IPS-15b (cell line): ENCODE measurements at regions not wholly inside any gene's neighbourhood (a gene's known extent, or its start where the extent isn't known, plus 50 kb on each side); places are given as distances from the start of the nearest gene placed in this dataset.
"Not testable (repeated sequence)": the region's sequence is repeated elsewhere in the genome, so short reads cannot be mapped to it uniquely, and the experiment has no call there.

ENCODE experiments used
- H3K27me3 ChIP-seq: one replicate; pipeline ENCODE4 v1.6.1; 2013; ENCODE audit warnings: low read length; ENCODE audit not compliant: control insufficient read depth, insufficient read depth
- H3K36me3 ChIP-seq: one replicate; pipeline ENCODE4 v1.6.1; 2013; ENCODE audit warnings: low read length; ENCODE audit not compliant: control insufficient read depth, insufficient read depth
- H3K4me1 ChIP-seq: one replicate; pipeline ENCODE4 v1.6.1; 2013; ENCODE audit warnings: mild to moderate bottlenecking, low read length; ENCODE audit not compliant: control insufficient read depth, insufficient read depth
- H3K4me3 ChIP-seq: one replicate; pipeline ENCODE4 v1.5.1; 2013; ENCODE audit warnings: low read depth, low read length
- H3K9ac ChIP-seq: one replicate; pipeline ENCODE4 v1.6.1; 2013; ENCODE audit warnings: low read depth, mild to moderate bottlenecking, low read length
- H3K9me3 ChIP-seq: one replicate; pipeline ENCODE4 v1.6.1; 2013; ENCODE audit warnings: mild to moderate bottlenecking, low read length; ENCODE audit not compliant: control insufficient read depth, insufficient read depth

GRCh38 chr1:73331726-73332125 is 866.2 kb downstream of the LRRIQ3 start:
- Histone ChIP-seq H3K4me3 (no peak overlapping the region), H3K36me3 (no peaks in the 10 kb centered on the region), H3K4me1 (no peaks in the 10 kb centered on the region), H3K9ac (no peak overlapping the region), H3K9me3 (no peaks in the 10 kb centered on the region), H3K27me3 (no peaks in the 10 kb centered on the region)

- H3K9me3 ChIP-seq, result no peaks in the 10 kb centered on the region
- H3K4me1 ChIP-seq, result no peaks in the 10 kb centered on the region
- H3K36me3 ChIP-seq, result no peaks in the 10 kb centered on the region
- no peaks in the 10 kb centered on the region for H3K27me3 ChIP-seq
- H3K9ac ChIP-seq, result no peak overlapping the region
- H3K4me3 ChIP-seq, result no peak overlapping the region
Observed at GRCh38 chr1:73327998-73328397, 870.0 kb downstream of the LRRIQ3 start.

DNA sequence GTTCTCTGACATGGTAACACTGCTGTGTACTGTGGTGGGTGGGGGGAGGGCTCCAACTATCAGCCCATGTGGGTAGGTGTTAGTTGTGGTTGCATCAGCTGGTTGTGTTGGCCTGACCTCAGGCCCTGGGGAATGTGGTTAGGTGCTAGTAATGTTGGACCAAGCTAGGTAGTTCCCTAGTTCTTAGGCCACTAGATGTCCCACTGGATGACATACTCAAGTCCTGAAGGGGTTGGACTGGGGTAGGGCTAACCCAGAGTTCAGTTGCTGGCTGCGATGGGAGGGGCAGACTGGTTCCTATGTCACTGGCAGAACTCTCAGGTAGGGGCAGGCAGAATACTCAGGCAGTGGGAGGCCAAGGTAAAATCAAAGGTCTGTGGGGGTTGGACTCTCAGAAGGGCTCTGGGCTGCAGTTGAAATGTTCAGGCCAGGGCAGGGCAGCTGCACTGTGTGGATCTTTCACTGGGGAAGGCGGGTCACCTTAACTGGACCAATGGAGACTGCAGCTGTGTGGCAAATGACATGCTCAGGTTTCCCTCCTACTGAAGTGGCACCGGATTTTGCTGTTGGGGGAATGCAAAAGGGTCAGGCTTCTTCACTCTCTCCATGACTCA is 870.7 kb downstream of the LRRIQ3 start:
- H3K4me3 ChIP-seq, result no peak overlapping the region
- no peaks in the 10 kb centered on the region for H3K4me1 ChIP-seq
- H3K9ac ChIP-seq, result no peak overlapping the region
- H3K9me3 ChIP-seq, result no peaks in the 10 kb centered on the region
- H3K36me3 ChIP-seq, result no peaks in the 10 kb centered on the region
- H3K27me3 ChIP-seq, result no peaks in the 10 kb centered on the region

- H3K36me3 ChIP-seq, result no peaks in the 10 kb centered on the region
- H3K4me3 ChIP-seq, result no peak overlapping the region
- H3K4me1 ChIP-seq, result no peaks in the 10 kb centered on the region
- no peak overlapping the region for H3K9ac ChIP-seq
- no peaks in the 10 kb centered on the region for H3K27me3 ChIP-seq
- H3K9me3 ChIP-seq, result no peaks in the 10 kb centered on the region
Observed at GRCh38 chr1:73326663-73327062, 871.3 kb downstream of the LRRIQ3 start.

DNA sequence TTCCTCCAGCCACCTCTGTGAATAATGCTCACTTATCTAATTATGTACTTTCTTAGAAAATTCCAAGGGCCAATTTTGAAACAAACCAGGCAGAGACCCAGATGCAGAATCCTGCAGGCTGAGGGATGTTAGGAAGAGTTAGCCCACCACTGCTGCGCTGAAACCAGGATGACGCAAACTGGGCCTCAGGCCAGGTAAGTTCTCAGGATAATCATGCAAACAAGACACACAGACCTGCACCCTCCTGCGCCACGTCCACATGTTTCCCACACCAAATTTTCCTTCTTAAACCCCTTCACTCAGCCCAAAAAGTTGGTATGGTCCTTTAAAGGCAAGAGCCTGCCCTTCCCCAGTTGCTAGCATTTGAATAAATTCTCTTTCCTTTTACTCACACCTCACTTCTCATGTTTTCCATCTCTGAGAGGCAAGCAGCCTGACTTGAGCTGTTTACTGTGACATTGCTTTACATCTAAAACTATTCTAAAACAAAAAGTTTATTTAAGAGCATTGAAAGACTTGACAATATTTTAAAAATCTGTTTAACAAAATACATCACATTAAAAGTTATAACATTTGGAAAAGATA is 887.1 kb downstream of the LRRIQ3 start:
- H3K4me3 ChIP-seq, result no peak overlapping the region
- no peaks in the 10 kb centered on the region for H3K9me3 ChIP-seq
- H3K27me3 ChIP-seq, result no peaks in the 10 kb centered on the region
- H3K4me1 ChIP-seq, result peaks cover 2% of the 10 kb centered on the region
- no peak overlapping the region for H3K9ac ChIP-seq
- H3K36me3 ChIP-seq, result no peaks in the 10 kb centered on the region

GRCh38 chr1:73306899-73307555 is 890.9 kb downstream of the LRRIQ3 start:
- Histone ChIP-seq H3K4me3 (no peak overlapping the region), H3K9ac (no peak overlapping the region), H3K9me3 (no peaks in the 10 kb centered on the region), H3K27me3 (no peaks in the 10 kb centered on the region), H3K36me3 (no peaks in the 10 kb centered on the region), H3K4me1 (peaks cover 2% of the 10 kb centered on the region)

DNA sequence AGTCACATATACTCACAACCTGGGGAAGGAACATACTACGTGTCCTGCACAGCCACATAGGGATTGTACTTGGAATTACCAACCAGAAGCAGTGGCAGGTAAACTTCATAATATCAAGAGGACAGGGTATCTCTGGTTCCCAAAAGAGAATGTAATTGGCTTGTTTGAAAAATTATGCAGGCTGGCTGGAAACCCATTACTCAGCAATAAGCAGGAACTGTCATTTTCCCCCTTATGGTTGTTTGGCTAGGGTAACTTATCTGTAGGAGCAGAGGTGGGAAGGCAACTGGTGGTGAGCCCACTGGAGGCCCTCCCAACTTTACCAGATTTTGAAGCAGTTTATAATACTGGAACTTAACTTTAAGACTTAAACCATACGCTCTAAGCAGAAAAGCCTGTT is 924.1 kb downstream of the LRRIQ3 start:
- Histone ChIP-seq H3K4me3 (no peak overlapping the region), H3K9me3 (peaks cover 14% of the 10 kb centered on the region), H3K27me3 (no peaks in the 10 kb centered on the region), H3K4me1 (no peaks in the 10 kb centered on the region), H3K36me3 (no peaks in the 10 kb centered on the region), H3K9ac (no peak overlapping the region)

- H3K9ac ChIP-seq, H3K4me1 ChIP-seq, H3K27me3 ChIP-seq, H3K36me3 ChIP-seq, H3K9me3 ChIP-seq, H3K4me3 ChIP-seq: not testable (repeated sequence)
Observed at GRCh38 chr1:73245196-73245595, 952.8 kb downstream of the LRRIQ3 start.

- no peaks in the 10 kb centered on the region for H3K36me3 ChIP-seq
- no peaks in the 10 kb centered on the region for H3K4me1 ChIP-seq
- H3K9me3 ChIP-seq, result no peaks in the 10 kb centered on the region
- no peaks in the 10 kb centered on the region for H3K27me3 ChIP-seq
- no peak overlapping the region for H3K9ac ChIP-seq
- H3K4me3 ChIP-seq, result no peak overlapping the region
Observed at GRCh38 chr1:73218995-73219546, 936.7 kb upstream of the NEGR1 start.

GRCh38 chr1:73205294-73205973 is 923.1 kb upstream of the NEGR1 start:
- no peak overlapping the region for H3K4me3 ChIP-seq
- H3K9me3 ChIP-seq, result no peaks in the 10 kb centered on the region
- no peaks in the 10 kb centered on the region for H3K4me1 ChIP-seq
- no peak overlapping the region for H3K9ac ChIP-seq
- no peaks in the 10 kb centered on the region for H3K27me3 ChIP-seq
- H3K36me3 ChIP-seq, result no peaks in the 10 kb centered on the region

DNA sequence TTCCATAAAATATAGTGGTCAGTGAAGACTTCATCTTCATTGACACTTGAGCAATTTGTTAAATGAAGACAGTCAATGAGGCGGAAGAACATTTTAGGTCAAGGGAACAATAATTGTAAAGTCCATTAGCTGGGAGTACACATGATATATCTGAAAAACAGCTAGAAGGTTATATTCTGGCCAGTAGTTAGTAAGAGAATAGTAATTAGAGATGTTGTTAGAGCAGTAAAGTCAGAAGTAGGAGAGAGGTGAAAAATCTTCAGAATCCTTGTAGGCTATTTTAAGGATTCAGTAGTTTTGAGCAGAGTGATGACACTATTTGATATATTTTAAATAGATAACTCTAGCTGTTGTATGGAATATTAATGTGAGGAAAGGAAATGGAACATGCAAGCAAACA is 915.6 kb upstream of the NEGR1 start:
- Histone ChIP-seq H3K4me3 (no peak overlapping the region), H3K27me3 (no peaks in the 10 kb centered on the region), H3K36me3 (no peaks in the 10 kb centered on the region), H3K9me3 (no peaks in the 10 kb centered on the region), H3K4me1 (no peaks in the 10 kb centered on the region), H3K9ac (no peak overlapping the region)
